HG03097 (cell line): ENCODE measurements at regions not wholly inside any gene's neighbourhood (a gene's known extent, or its start where the extent isn't known, plus 50 kb on each side); places are given as distances from the start of the nearest gene placed in this dataset.

Experiments used
- ATAC-seq: cut with Tn5 transposase; IDR thresholded peaks from one replicate; pipeline ENCODE4 v1.9.1; 2021; ENCODE audit not compliant: unreplicated experiment, low FRiP score

GRCh38 chr3:59270209-59270608, 220.4 kb upstream of the CFAP20DC start:
- no peak for ATAC-seq

- no peak for ATAC-seq
These were observed 218.3 kb upstream of the CFAP20DC start for GRCh38 chr3:59268170-59268569.

- no peak for ATAC-seq
These were observed 217.2 kb upstream of the CFAP20DC start for GRCh38 chr3:59267021-59267420.

- ATAC-seq: no peak
These were observed 216.7 kb upstream of the CFAP20DC start for GRCh38 chr3:59266551-59266950.

- ATAC-seq: no peak
These were observed 215.7 kb upstream of the CFAP20DC start for GRCh38 chr3:59265566-59265965.

GRCh38 chr3:59264366-59264765, 214.5 kb upstream of the CFAP20DC start:
- ATAC-seq: no peak

- no peak for ATAC-seq
These were observed 213.3 kb upstream of the CFAP20DC start for GRCh38 chr3:59263152-59263551.

GRCh38 chr3:59262076-59262498, 212.3 kb upstream of the CFAP20DC start:
- peak; percentile 90 for ATAC-seq

- no peak for ATAC-seq
These were observed 211.2 kb upstream of the CFAP20DC start for GRCh38 chr3:59261009-59261408.

- ATAC-seq: no peak
These were observed 208.9 kb upstream of the CFAP20DC start for GRCh38 chr3:59258550-59259260.

GRCh38 chr3:59257506-59257905, 207.7 kb upstream of the CFAP20DC start:
- no peak for ATAC-seq

- ATAC-seq: no peak
These were observed 206.4 kb upstream of the CFAP20DC start for GRCh38 chr3:59256230-59256629.

- no peak for ATAC-seq
These were observed 205.2 kb upstream of the CFAP20DC start for GRCh38 chr3:59254976-59255375.

- no peak for ATAC-seq
These were observed 204.6 kb upstream of the CFAP20DC start for GRCh38 chr3:59254433-59254832.

- no peak for ATAC-seq
These were observed 203.7 kb upstream of the CFAP20DC start for GRCh38 chr3:59253523-59253922.

- no peak for ATAC-seq
These were observed 202.0 kb upstream of the CFAP20DC start for GRCh38 chr3:59251869-59252268.

GRCh38 chr3:59250600-59250999, 200.8 kb upstream of the CFAP20DC start:
- ATAC-seq: no peak

- ATAC-seq: no peak
These were observed 200.0 kb upstream of the CFAP20DC start for GRCh38 chr3:59249698-59250361.

- ATAC-seq: no peak
These were observed 199.2 kb upstream of the CFAP20DC start for GRCh38 chr3:59249004-59249403.

GRCh38 chr3:59247402-59247841, 197.6 kb upstream of the CFAP20DC start:
- peak; percentile 67 for ATAC-seq

GRCh38 chr3:59246719-59247401, 197.0 kb upstream of the CFAP20DC start:
- no peak for ATAC-seq
